Mononuclear cell (primary cell): ENCODE measurements at regions not wholly inside any gene's neighbourhood (a gene's known extent, or its start where the extent isn't known, plus 50 kb on each side); places are given as distances from the start of the nearest gene placed in this dataset.
A peak's percentile ranks its signal among the peaks of the same experiment; 100 is the strongest.

Source experiments
- H3K27me3 ChIP-seq: 2 replicates; pipeline ENCODE4 v1.6.0; 2011; ENCODE audit warnings: low read length, control low read depth; ENCODE audit not compliant: insufficient read depth
- H3K4me1 ChIP-seq: 2 replicates; pipeline ENCODE4 v1.5.1; 2011; ENCODE audit warnings: mild to moderate bottlenecking, low read length, control low read depth; ENCODE audit not compliant: insufficient read depth
- H3K4me3 ChIP-seq: 2 replicates; pipeline ENCODE4 v1.5.1; 2011; ENCODE audit warnings: mild to moderate bottlenecking, low read length, moderate library complexity
- H3K9me3 ChIP-seq: 2 replicates; pipeline ENCODE4 v1.5.1; 2011; ENCODE audit warnings: low read depth, mild to moderate bottlenecking, control low read depth, low read length

DNA sequence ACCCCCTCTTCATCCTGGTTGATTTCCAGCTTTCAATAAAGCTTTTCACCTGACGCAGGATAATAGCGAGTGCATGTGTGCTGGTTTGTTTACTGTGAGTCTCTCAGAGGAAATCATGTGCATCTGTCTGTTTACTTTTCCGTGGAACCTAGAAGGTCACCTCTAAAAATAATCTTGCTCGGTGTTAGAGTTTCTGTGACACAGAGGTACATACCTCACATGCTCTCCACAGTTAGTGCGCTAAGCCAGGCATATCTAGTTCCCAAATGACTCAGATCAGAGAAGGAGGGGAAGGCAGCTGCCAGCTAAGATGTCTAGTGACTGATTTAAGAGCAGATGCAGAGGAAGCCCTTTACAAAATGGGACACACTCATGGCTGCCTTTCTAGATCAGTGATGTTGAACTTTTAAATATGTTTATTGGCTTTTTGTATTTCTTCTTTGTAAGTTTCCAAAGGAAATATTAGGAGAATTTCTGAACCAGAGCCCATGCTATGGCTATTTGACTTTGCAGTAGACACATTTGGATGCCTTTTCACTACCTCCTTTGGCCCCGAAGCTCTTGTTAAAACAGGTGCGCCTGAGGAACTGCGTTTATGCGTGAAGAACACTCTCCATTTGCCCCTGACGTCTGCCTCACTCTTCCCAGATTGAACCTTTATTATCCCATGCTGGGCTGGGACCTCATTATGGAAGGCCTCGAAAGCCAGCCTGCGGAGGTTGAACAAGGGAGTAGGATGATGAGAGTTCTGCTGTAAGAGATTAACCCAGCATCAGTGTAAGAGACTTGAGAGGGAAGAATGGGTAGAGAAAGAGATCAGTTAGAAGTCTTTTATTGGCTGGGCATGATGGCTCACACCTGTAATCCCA, 145.6 kb downstream of the FAM161A start:
- no peaks in the 10 kb centered on the region for H3K9me3 ChIP-seq
- H3K4me1 ChIP-seq: no peaks in the 10 kb centered on the region
- no peaks in the 10 kb centered on the region for H3K27me3 ChIP-seq
- H3K4me3 ChIP-seq: no peak overlapping the region

GRCh38 chr2:61705625-61706024, 148.2 kb downstream of the FAM161A start:
- H3K27me3 ChIP-seq: no peaks in the 10 kb centered on the region

DNA sequence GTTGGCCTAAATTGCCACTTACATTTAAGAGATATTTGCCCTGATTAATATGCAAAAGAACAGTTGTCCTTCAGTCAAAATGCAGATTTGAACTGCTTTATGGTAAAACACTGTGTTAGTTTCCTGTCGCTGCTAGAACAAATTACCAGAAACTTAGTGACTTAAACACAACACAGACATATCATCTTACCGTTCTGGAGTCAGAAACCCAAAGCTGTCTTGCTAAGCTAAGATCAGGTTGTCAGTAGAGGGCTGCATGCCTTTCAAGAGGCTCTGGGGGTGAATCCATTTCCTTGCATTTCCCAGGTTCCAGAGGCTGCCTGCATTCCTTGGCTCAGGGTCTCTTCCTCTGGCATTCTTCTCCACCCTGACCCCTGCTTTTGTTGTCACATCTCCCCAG, 149.5 kb downstream of the FAM161A start:
- no peaks in the 10 kb centered on the region for H3K27me3 ChIP-seq
- H3K4me3 ChIP-seq: no peak overlapping the region
- H3K9me3 ChIP-seq: no peaks in the 10 kb centered on the region
- no peaks in the 10 kb centered on the region for H3K4me1 ChIP-seq

More at GRCh38 chr2:61705625-61706024, 148.2 kb downstream of the FAM161A start:
- Histone ChIP-seq H3K9me3 (no peaks in the 10 kb centered on the region), H3K4me3 (no peak overlapping the region), H3K4me1 (no peaks in the 10 kb centered on the region)

DNA sequence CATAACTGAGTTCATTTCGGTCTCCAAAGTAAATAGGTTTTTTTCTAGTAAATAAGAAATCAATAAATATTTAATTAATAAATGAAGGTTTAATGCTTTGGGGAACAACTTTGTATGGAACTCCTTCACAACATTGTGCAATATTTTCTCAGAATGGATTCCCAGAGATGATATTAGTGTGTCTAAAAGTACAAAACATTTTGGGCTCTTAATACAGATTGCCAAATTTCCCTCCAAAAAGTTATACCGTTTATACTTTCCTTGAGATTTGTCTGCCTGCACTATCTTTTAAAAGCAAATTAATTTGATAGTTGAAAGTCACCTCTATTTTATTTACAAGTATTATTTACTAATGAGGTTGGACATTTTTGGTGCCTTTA, 151.8 kb downstream of the FAM161A start:
- Histone ChIP-seq H3K9me3 (no peaks in the 10 kb centered on the region), H3K4me3 (no peak overlapping the region), H3K4me1 (no peaks in the 10 kb centered on the region), H3K27me3 (no peaks in the 10 kb centered on the region)

DNA sequence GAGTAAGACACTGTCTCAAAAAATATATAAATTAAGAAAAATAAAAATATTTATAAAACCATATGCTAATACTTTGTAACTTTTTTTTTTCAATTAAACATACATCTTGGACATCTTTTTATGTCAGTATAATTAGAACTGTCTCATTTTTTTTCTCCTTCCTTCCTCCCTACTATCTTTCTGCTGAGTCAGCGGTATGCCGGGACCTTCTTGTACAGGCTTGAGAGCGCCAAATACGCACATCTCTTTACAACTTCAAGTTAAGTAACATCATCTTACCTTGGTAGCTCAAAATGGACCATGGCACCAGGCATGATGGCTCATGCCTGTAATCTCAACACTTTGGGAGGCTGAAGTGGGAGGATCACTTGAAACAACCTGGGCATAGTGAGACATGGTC, 153.4 kb downstream of the FAM161A start:
- no peak overlapping the region for H3K4me3 ChIP-seq
- no peaks in the 10 kb centered on the region for H3K27me3 ChIP-seq
- no peaks in the 10 kb centered on the region for H3K9me3 ChIP-seq
- peaks cover under 1% of the 10 kb centered on the region for H3K4me1 ChIP-seq

GRCh38 chr2:61694312-61695274, 156.4 kb upstream of the XPO1 start:
- Histone ChIP-seq H3K27me3 (no peaks in the 10 kb centered on the region), H3K9me3 (no peaks in the 10 kb centered on the region), H3K4me3 (peak overlapping the region; percentile 75), H3K4me1 (peaks cover 15% of the 10 kb centered on the region)

GRCh38 chr2:61693744-61694143, 155.6 kb upstream of the XPO1 start:
- peak overlapping the region; percentile 75 for H3K4me3 ChIP-seq
- peaks cover 22% of the 10 kb centered on the region for H3K4me1 ChIP-seq
- no peaks in the 10 kb centered on the region for H3K27me3 ChIP-seq
- no peaks in the 10 kb centered on the region for H3K9me3 ChIP-seq

DNA sequence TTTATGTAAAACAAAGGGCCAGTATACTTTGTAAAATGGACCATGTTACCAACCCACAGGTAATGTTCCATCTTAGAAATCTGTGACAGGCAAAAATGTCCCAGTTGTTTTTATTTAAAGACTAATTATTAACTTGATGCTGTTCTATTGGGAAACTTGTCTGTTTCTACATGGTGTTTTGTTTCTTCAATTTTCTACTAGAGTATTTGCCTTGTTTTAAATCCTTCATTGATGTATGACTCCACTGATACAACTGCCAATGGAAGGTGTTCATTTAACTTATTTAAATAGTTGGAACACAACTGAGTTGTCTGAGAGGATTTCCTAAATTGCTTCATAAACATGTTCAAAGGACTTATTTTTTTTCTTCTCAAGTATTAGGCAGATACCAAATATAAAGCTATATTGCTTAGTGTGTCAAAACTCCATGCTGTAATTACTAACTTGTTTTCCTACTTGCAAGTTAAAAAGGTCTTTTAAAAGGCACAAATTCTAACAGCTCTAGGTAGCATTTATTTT, 152.0 kb upstream of the XPO1 start:
- no peaks in the 10 kb centered on the region for H3K27me3 ChIP-seq
- no peaks in the 10 kb centered on the region for H3K9me3 ChIP-seq
- H3K4me1 ChIP-seq: peaks cover 18% of the 10 kb centered on the region
- H3K4me3 ChIP-seq: no peak overlapping the region

- H3K9me3 ChIP-seq: no peaks in the 10 kb centered on the region
- no peak overlapping the region for H3K4me3 ChIP-seq
- H3K4me1 ChIP-seq: peaks cover 15% of the 10 kb centered on the region
- H3K27me3 ChIP-seq: no peaks in the 10 kb centered on the region
Measured at GRCh38 chr2:61689568-61689967, 151.4 kb upstream of the XPO1 start.

DNA sequence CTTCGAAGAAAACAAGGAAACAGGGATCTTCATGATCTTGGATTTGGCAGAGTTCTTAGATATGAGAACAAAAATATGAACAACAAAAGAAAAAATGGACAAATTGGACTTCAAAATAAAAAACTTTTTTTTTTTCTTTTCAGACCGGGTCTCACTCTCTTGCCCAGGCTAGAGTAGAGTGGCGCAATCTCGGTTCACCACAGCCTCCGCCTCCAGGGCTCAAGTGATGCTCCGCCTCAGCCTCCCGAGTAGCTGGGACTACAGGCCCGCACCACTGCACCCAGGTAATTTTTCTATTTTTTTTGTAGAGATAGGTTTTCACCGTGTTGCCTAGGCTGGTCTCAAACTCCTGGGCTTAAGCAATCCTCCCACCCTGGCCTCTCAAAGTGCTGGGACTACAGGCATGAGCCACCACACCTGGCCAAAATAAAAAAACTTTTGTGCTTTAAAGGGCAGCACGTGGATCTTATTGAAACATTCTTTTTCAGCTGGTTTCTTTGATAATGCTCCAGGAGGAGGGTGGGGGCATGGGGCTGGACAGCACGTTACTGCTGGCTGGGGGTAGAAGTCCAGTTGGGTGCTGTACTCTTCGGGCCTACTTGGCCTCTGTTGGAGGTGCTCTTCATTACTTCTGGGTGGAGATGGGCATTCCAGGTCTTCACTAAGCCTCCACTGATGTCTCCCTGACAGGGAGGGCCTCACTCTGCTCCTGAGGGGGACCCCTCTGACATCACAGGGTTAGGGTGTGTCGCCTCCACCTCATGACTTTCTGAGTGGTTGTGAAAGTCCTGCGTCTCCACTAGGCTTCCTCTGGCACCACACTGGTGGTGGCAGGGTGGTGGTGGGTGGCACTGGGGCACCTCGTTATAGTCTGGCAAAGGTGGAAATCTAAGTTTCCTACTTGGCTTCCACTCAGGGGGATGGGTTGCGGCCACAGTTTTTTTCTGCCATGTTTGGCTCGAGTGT, 150.5 kb upstream of the XPO1 start:
- Histone ChIP-seq H3K9me3 (no peaks in the 10 kb centered on the region), H3K4me1 (peaks cover 7% of the 10 kb centered on the region), H3K4me3 (no peak overlapping the region), H3K27me3 (no peaks in the 10 kb centered on the region)

DNA sequence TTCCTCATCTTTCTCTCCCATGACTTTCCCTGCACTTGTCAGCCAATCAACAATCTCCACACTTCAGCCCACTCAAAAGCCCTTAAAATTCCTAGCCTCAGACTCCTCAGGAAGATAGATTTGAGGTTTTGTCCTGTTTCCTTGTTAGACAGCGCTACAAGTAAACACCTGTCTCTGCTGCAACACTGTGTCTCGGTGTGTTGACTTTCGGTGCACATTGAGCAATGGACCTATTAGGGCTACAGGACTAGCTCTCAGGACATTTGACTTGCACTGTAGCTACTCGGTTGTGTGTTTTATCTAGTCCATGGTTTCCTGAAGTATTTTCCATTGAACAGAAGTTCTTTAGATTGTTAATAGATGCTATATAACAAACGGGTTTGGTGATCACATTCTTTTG, 140.9 kb upstream of the XPO1 start:
- H3K4me1 ChIP-seq: no peaks in the 10 kb centered on the region
- peaks cover 8% of the 10 kb centered on the region for H3K9me3 ChIP-seq
- H3K4me3 ChIP-seq: no peak overlapping the region
- no peaks in the 10 kb centered on the region for H3K27me3 ChIP-seq

GRCh38 chr2:61677942-61678341, 139.8 kb upstream of the XPO1 start:
- H3K4me3 ChIP-seq: no peak overlapping the region
- no peaks in the 10 kb centered on the region for H3K4me1 ChIP-seq
- no peaks in the 10 kb centered on the region for H3K27me3 ChIP-seq
- peaks cover 8% of the 10 kb centered on the region for H3K9me3 ChIP-seq

- no peaks in the 10 kb centered on the region for H3K4me1 ChIP-seq
- H3K27me3 ChIP-seq: no peaks in the 10 kb centered on the region
- H3K4me3 ChIP-seq: no peak overlapping the region
- H3K9me3 ChIP-seq: peaks cover 8% of the 10 kb centered on the region
Measured at GRCh38 chr2:61677306-61677705, 139.2 kb upstream of the XPO1 start.

DNA sequence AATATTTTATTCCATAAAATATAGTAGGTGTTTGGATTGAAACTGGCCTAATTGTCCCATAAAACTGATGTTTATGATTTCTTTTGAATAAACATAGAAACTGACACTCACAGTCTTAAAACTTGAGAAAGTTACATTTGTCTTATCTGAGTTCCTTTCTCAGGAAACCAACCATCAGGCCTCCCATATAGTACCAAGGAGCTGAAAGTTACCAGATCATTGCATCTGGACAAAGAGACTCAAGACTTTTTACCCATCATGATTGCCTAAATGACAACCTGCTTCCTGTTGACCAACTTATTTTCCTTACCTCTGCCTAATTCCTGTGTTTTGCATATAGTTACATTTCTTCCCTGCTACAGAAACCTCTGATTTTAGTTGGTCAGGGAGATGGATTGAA, 137.0 kb upstream of the XPO1 start:
- Histone ChIP-seq H3K4me3 (no peak overlapping the region), H3K27me3 (no peaks in the 10 kb centered on the region), H3K4me1 (no peaks in the 10 kb centered on the region), H3K9me3 (peaks cover 8% of the 10 kb centered on the region)
